Ishikawa (cell line): ENCODE measurements at regions not wholly inside any gene's neighbourhood (a gene's known extent, or its start where the extent isn't known, plus 50 kb on each side); places are given as distances from the start of the nearest gene placed in this dataset.

ENCODE experiments used
- CEBPB ChIP-seq: IDR thresholded peaks from 2 replicates; pipeline ENCODE4 v1.6.1; 2012
- EGR1 ChIP-seq: IDR thresholded peaks from 2 replicates; pipeline ENCODE4 v1.6.1; 2012
- EP300 ChIP-seq: IDR thresholded peaks from 2 replicates; pipeline ENCODE4 v1.6.1; 2012; ENCODE audit warnings: borderline replicate concordance
- FOXM1 ChIP-seq: IDR thresholded peaks from 2 replicates; pipeline ENCODE4 v1.6.1; 2012; ENCODE audit warnings: low read depth, borderline replicate concordance
- TAF1 ChIP-seq: IDR thresholded peaks from 2 replicates; pipeline ENCODE4 v1.6.1; 2012; ENCODE audit warnings: low read depth, mild to moderate bottlenecking
- TEAD4 ChIP-seq: IDR thresholded peaks from 2 replicates; pipeline ENCODE4 v1.6.1; 2012
- YY1 ChIP-seq: IDR thresholded peaks from 2 replicates; pipeline ENCODE4 v1.6.1; 2012; ENCODE audit warnings: low read depth
- TF ChIP-seq, protein P1 (sequence below): IDR thresholded peaks from 2 replicates; pipeline ENCODE4 v1.6.1; 2012; ENCODE audit warnings: low read depth, mild to moderate bottlenecking

DNA sequence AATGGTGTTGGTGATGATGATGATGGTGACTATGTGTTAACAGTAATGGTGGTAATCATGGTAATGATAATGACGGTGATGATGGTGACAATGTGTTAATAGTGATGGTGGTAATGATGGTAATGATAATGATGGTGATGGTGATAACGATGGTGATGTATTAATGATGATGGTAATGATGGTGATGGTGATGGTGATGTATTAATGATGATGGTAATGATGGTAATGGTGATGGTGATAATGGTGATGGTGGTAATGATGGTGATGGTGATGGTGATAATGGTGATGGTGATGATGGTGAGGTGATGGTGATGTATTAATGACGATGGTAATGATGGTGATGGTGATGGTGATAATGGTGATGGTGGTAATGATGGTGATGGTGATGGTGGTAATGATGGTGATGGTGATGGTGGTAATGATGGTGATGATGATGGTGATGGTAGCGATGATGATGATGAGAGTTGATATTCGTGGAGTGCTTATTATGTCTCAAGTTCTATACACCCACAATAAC, 212.8 kb upstream of the NCKAP5 start:
- TF ChIP-seq EP300 (no peak), CEBPB (no peak), YY1 (no peak), EGR1 (no peak), TAF1 (no peak), FOXM1 (no peak), TEAD4 (no peak)
- TF ChIP-seq, protein P1, sequence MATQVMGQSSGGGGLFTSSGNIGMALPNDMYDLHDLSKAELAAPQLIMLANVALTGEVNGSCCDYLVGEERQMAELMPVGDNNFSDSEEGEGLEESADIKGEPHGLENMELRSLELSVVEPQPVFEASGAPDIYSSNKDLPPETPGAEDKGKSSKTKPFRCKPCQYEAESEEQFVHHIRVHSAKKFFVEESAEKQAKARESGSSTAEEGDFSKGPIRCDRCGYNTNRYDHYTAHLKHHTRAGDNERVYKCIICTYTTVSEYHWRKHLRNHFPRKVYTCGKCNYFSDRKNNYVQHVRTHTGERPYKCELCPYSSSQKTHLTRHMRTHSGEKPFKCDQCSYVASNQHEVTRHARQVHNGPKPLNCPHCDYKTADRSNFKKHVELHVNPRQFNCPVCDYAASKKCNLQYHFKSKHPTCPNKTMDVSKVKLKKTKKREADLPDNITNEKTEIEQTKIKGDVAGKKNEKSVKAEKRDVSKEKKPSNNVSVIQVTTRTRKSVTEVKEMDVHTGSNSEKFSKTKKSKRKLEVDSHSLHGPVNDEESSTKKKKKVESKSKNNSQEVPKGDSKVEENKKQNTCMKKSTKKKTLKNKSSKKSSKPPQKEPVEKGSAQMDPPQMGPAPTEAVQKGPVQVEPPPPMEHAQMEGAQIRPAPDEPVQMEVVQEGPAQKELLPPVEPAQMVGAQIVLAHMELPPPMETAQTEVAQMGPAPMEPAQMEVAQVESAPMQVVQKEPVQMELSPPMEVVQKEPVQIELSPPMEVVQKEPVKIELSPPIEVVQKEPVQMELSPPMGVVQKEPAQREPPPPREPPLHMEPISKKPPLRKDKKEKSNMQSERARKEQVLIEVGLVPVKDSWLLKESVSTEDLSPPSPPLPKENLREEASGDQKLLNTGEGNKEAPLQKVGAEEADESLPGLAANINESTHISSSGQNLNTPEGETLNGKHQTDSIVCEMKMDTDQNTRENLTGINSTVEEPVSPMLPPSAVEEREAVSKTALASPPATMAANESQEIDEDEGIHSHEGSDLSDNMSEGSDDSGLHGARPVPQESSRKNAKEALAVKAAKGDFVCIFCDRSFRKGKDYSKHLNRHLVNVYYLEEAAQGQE = no peak
